NCI-H748 (cell line): ENCODE measurements at regions not wholly inside any gene's neighbourhood (a gene's known extent, or its start where the extent isn't known, plus 50 kb on each side); places are given as distances from the start of the nearest gene placed in this dataset.
"Not testable (repeated sequence)": the region's sequence is repeated elsewhere in the genome, so short reads cannot be mapped to it uniquely, and the experiment has no call there.

Source experiments
- DNase-seq: peaks from one replicate; lab custom pipeline; 2025; ENCODE audit not compliant: unreplicated experiment; lab: John Stamatoyannopoulos, UW

DNA sequence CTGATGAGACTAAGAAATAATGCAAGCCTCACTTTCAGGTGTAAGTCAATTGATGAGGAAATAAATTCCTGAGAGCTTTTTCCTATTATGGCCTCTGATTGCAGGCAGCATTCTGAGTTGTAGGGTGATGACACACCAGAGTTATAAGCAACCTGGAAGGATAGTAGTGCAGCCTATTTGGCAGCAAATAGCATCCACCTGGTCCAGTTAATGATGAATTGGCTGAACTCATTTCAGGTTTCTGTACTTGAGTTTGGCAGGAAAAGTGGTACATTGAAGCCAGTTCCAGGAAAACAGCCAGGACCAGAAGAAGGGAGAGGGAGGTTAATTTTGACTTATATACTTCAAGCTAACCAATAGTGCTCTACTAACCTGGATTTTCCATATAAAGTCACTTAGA is 316.8 kb downstream of the NAF1 start:
- DNase-seq: no peak

DNA sequence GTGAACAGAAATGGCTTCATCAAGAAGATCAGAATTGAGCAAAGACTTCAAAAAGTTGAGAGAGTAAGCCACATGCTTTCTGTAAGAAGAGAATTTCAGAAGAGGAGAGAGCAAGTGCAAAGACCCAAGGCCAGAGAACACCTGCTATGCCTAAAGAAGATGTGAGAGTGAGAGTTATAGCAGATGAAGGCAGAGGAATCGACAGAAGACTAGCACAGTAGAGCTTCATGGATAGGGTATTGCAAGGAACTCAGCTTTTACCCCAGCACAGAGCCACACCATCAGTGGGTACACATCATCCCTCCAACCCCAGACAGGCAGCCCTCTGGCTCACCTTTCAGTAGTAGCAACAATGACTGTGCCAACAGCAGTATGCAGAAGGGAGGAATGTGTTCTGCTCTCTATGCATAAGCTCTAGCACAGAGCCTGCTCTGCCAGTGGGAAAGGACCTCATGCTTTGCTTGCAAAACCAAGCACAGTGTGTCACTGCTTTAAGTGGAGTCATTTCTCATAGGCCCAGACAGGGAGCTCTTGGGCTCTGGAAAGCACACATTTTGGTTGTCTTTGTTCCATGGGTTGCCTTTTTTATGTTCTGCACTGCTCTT is 318.6 kb downstream of the NAF1 start:
- no peak for DNase-seq

DNA sequence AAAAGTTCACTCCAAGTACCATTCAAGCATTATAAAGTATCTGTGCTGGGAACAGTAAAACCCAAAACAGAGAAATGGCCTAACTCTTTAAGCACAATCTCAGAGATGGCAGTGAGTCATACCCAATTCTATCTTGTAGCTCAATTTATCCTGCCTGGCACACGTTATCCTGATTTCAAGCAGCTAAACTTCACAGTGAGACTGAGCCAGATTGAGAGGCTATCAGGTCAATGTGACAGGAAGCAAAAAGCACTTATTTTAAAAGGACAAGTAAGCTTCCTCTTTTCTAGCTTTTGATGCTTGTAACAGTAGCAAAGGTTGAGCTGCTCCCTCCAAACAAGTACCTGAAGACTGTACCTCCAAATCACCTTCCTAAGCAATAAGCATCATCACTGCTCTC is 324.9 kb downstream of the NAF1 start:
- DNase-seq: no peak

DNA sequence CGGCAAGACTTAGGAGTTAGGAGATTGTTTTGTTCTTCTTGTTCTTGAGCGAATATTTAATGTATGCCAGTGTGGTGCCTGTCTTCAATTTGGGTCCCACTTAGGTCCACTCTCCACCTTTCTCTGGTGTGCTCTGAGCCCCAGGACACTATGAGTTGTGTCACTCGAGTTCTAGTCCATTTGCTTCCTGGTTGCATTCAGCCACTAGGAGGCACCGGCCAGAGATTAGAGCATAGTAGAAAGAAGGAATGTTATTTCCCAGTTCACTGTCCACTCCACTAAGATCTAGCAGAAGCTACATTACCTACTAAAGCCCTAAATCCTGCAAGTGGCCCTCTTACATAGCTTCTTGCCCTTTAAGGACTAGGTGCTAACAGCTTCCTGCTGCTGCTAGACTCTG is 326.9 kb downstream of the NAF1 start:
- DNase-seq: no peak

DNA sequence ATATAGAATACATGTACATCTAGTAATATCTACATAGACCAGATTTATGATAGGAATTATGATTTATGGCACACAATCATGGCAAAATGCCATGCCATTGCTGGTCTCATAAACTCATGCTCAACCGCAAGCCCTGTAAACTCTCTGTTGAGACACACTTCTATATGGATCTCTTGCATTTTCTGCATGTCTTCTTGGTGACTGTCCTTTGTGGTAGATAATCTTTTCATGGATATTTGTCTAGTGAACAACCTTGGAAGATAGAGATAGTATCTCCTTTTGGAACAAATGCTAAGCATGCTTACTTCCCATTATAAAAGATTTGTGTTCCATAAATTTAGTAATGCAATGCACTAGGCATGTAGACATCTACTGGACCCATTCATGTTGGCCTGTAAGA is 328.0 kb downstream of the NAF1 start:
- no peak for DNase-seq

DNA sequence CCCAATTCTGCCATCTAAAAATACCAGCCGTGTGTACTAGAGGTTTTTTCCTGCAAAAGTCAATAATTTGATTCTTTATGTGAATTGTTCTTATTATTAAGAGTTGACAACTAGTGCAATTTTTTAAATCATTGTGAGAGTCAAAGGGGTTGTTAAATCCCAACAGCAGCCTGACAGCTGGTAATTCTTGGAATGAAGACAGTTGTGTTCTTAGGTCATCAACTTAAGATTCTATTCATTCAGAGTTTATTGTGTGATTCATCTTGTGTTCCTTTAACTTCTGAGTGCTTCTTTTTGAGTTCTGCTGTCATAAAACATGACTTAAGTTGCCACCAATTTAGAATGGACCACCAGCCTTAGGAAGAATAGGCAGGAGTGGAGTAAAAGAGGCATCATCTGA is 329.0 kb downstream of the NAF1 start:
- no peak for DNase-seq

DNA sequence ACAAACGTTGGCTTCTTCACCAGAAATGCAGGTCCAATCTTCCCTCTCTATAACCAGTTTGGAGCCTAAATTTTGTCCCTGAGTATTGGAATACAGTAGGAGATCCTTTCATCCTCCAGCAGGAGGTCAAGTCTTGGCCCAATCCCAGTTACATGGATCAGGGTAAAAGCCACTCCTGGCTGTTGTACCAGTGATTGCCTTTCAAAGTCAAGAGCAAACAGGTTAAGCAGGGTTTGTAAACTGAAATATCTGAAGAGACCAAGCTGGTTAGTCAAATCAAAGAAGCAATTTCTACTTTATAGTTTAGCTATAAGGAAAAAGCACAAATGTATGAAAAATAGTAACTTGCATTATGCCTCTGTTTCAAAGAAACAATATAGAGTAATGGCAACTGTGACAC is 329.4 kb downstream of the NAF1 start:
- DNase-seq: no peak

DNA sequence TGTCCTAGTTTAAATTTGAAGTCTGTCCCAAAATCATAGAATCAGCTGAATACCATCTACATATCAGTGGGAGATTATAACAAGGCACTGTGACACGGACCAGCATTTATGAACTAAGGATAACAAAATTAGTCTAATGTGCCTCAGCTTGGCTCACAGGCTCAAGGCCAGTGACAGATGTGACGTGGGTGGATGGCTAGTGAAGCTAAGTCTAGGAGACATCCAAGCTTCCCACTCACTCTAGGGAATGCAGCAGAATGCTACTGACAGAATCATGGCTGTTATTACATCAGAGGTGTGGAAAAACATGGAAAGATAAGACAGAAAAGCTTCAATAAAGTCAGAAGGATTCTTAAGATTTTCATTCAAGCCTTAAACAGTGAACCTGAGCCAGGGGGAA is 329.9 kb downstream of the NAF1 start:
- DNase-seq: no peak

DNA sequence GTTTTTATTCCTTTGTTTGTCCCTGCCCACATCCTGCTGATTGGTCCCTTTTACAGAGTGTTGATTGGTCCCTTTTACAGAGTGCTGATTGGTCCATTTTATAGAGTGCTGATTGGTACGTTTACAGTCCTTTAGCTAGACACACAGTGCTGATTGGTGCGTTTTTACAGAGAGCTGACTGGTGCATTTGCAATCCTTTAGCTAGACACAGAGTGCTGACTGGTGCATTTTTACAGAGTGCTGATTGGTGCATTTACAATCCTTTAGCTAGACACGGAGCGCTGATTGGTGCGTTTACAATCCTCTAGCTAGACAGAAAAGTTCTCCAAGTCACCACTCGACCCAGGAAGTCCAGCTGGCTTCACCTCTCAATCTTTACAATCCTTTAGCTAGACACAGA is 330.4 kb downstream of the NAF1 start:
- not testable (repeated sequence) for DNase-seq

DNA sequence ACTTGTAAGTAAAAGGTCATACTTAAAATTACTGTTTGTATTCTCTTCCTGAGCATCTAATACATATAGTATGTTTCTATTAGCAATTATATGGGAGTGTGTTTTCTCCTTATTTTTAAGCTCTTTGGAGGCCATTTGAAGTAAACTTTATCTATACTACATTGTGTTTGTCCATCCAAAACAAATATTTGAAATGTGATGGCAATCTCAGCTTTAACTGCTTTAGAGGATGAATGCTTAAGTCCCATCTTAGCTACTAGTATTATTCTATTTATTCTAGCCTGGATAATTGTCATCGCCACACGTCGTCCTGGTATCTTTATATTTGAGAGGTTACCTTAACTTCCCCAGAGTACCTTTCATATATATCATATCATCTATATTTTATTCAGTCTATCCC is 335.8 kb downstream of the NAF1 start:
- no peak for DNase-seq

DNA sequence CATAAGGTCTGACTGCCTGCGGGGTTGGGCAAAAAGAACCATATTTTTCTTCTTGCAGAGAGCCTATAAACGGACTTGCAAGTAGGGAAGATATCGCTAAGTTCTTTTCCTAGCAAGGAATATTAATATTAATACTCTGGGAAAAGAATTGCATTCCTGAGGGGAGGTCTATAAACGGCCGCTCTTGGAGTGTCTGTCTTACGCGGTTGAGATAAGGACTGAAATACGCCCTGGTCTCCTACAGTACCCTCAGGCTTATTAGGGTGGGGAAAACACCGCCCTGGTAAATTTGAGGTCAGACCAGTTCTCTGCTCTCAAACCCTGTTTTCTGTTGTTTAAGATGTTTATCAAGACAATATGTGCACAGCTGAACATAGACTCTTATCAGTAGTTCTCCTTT is 349.3 kb downstream of the NAF1 start:
- not testable (repeated sequence) for DNase-seq

DNA sequence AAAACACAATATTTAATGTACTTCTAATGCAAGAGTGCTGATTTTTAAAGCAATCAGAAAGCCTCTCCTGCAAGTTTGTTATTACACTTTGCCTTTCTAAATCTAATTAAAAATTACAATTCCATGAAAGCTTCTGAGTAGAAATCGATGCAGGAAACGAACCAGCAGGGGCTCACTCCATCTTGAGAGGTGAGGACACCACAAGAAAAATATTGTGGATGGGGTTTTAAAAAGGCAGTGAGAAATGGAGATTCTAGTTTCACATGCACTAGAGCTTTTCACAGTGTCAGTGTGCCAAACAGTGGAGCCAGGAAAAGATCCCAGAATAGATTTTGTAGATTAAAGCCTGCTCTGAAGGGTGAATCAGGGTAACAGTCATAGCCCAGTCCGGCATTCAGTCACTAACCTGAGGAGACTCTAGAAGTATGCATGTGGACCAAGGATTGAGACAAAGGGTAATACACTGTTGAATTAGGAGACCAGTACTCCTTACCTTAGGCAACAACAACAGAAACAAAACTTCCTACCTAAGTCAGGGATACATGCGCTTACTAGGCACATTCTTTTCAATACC is 362.3 kb downstream of the NAF1 start:
- no peak for DNase-seq

DNA sequence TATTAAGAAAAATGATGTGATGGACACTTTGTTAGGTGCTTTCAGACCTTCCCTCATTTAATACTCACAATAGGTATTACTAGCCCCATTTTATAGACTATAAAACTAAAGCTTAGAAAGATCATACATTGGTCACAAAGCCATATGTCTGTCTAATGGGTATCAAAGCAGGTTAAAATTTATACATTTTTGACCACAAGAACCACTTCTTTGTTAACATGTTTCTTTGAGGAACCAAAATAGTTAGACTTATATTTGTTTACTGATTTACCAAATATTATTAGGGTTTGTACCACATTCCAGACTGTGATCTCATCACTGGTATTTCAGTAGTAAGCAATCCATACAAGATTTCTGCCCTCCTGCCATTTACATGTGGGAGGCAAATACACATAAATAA is 363.3 kb downstream of the NAF1 start:
- no peak for DNase-seq

DNA sequence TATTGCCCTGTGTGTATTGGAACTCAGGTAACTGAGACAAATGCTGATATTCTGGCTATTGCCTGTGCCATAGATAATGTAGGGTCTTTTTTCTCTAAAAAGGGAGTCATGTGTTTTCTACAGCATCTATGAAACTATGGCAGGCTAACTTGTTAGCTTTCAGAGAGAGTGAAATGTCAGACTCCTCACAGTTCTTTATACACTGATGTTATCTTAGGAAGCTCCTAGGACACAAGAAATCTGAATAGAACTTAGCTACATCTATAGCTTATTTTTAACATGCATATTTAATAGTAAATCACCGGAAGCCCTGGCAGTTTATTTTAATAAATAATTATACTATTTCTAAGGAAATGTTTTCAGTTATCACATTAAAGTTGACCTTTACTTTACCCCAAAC is 369.6 kb downstream of the NAF1 start:
- DNase-seq: no peak

DNA sequence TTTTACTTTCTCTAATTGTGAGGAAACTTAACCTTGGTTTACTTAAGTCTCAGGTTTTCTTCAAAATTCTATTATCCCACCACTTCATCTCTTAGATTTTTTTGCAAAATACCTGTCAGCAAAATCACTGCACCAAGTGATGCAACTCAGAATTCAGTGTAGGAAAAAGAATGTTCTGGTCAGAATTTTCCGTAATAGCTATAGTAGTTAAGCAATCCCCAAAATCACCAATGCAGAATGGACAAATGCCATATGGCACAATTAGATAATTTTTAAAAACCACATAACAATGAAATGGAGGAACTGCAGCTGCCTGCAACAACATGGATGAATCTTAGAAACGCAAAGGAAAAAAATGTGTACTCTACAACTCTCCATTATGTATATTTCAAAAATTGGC is 373.1 kb downstream of the NAF1 start:
- no peak for DNase-seq

DNA sequence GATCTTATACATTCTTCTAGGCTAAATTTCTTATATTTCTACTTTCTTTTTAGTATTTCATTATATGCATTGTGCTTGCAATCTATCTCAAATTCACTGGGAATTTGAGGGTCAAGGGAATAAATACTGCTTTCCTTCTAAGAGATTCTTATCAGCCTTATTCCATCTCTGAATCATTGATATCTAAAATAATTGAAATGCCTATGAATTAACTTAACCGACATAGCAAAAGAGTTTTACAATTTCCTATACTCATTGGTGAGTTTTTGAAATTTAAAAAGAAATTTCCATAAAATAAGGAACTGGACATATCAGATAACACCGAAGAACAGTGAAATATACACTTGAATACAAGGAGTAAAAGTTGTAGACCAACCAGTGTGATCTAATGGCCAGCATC is 373.7 kb downstream of the NAF1 start:
- no peak for DNase-seq

DNA sequence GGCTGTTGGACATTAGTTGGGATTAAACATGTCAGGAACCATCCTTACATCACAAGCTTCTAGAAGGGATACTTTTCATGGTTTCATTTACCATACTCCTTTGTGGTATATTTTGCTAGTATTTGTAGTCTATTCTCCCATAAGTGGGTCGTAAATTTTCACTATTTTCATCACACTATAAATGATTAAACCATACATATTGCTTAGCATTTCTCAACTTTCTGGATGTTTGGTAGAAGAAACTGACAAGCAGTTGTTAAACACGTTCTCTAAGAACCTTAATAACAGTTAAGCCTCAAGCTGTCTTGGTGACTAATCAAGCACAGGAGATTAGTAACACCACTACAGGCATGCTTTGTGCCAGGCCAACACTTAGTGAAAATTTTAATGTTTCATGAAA is 375.5 kb downstream of the NAF1 start:
- DNase-seq: no peak

DNA sequence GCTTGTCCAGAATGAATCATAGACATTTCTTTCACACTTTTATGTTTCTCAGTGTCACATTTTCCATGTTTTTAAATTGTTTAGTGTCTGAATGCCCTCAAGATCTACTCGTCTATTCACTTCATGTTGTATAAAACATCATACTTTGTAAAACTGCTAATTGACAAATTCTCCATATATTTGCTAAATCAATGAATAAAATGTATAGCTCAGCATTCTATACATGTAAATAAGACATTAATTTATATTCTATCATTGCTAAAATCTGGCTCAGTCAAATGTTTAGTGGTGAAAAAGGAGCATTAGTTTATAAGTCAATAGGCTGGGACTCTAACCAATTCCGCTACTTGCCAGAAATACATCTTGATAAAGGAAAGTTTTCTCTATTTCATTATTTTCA is 379.6 kb downstream of the NAF1 start:
- no peak for DNase-seq

DNA sequence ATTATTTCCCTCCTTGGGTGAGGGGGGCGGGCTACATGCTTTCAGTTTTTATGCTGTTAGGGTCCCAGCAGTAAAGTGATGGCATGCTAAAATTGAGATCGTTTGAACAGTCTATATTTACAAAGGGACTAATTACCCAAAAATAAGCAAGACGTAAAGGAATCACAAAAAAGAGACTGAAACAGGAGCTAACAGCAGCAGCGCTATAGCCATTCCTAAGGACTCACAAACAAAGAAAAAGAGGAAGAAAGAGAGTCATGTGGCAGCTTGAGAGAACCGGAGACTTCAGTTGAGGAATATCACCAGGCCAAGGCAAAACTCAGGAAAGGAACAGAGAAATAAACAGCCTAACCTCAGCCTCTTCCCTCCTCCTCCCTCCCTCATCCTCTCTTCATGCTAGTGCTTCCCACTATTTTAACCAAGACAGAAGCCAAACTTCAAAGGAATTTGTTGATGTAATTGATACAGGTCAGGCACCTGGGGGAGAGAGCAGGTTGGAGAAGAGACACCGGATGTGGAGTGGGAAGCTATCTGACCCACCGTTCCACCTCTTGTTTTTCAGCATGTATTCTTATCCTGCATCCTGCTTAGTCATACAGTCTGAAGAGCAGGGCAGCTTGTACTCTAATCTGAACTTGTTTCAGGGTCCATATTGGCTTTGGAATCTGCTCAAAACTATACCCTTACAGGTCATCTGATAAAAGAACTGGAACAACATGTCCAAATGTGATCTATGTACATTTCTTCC is 383.7 kb downstream of the NAF1 start:
- DNase-seq: no peak

DNA sequence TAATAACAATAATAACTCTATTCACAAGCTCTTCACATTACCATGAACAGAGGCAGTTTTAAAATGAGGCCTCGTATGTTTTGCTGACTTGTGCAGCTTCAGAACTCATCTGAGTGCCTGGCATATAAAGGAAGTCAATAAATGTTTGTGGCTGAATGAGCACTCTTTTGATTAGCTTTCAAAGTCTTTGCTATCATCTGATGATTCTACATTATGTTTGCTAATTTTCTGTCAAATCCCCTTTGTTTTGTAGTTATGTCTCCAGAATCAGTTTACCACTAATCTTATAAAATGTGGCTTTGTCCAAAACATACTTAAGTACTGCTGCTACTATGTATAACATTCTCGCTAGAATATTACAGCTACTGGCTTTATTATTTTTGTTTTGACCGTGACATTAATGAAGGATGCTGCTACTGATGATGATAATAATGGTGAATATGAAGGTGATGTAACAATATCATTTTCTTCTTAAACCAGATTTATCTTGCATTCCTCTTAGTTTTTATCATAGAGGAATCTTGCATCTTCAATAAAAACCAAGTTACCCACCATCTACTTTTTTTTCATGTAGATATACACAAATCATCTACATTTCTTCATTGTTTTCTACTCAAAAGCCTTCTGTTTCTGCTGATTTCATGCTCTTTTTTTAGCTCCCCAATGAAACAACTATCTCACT is 384.5 kb downstream of the NAF1 start:
- no peak for DNase-seq

DNA sequence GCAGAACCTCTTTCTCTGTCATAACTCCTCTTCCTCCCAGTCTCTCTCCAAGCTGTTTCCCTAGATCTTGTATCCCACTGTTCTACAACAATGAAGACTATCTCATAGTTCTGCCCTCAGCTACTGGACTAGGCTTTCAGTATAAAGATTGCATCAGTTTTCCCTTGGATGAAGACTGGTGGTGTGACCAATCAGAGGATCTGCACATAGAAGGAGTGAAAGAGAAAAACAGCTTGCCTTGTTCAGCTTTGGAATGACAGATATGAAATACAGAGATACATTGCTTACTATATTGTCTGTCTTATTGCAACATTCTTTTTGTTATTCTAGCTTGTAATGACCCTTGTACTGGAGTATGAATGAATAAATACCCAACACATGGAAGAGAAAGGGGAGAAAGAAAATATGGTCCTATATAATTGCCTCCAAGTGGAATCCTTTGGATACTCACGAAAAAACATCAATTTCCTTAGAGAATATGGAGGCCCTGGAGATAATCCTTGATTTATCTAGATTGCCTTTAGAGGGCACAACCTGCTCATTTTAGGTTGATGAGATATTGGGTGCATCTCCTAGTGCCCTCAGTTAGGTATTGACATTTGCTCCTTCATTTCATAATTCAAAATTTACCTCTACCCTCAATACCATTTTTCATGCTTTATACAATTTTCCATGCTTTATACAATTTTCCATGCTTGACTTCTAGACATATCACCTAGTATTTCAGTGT is 395.8 kb downstream of the NAF1 start:
- no peak for DNase-seq

DNA sequence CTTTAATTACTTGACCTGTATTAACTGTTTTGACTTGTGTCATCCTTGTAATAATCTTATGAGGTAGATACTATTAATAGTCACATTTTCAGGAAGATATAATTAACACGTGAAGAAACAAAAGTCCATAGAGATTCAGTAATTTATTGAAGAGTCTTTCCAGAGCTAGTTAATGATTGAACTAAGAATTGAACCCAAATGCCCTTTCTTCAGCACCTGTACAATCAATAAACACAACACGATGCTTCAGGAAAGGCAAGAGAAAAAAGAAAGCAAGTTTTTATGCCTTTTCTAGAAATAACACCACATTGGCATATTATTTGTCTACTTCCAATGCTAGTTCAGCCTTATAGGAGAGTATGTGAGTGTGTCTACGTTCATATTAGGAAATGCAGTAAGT is 399.6 kb downstream of the NAF1 start:
- DNase-seq: no peak
